Stomach (tissue), 8 donors: ENCODE measurements at regions not wholly inside any gene's neighbourhood (a gene's known extent, or its start where the extent isn't known, plus 50 kb on each side); places are given as distances from the start of the nearest gene placed in this dataset.

Experiments
- DNase-seq, 2 donors: peaks; one replicate each; pipeline versions ENCODE4 v3.0.0 to v3.0.0-alpha.2; 2013 to 2019
- H3K27ac ChIP-seq, 5 donors: fragments of 200-600 bp in 4 of 5; sonication (generic) in 4 of 5; one replicate each; pipeline ENCODE4 v1.5.1; 2013 to 2019; ENCODE audit warnings: mild to moderate bottlenecking in 1 of 5, moderate library complexity in 1 of 5
- H3K27me3 ChIP-seq, 3 donors: fragments of 200-600 bp; sonication (generic); one replicate each; pipeline ENCODE4 v1.5.1; 2017 to 2019; ENCODE audit warnings: mixed run types in 1 of 3
- H3K36me3 ChIP-seq, 4 donors: fragments of 200-600 bp; sonication (generic); 1 replicate in 3 of 4; 2 replicates in 1 of 4; pipeline ENCODE4 v1.5.1; 2016 to 2019
- H3K4me1 ChIP-seq, 4 donors: fragments of 200-600 bp; sonication (generic); one replicate each; pipeline ENCODE4 v1.5.1; 2016 to 2019
- H3K4me3 ChIP-seq, 4 donors: fragments of 200-600 bp; sonication (generic) in 3 of 4; one replicate each; pipeline ENCODE4 v1.5.1; 2016 to 2019; ENCODE audit warnings: mild to moderate bottlenecking in 1 of 4
- H3K9me3 ChIP-seq, 4 donors: fragments of 200-600 bp; sonication (generic); one replicate each; pipeline ENCODE4 v1.5.1; 2016 to 2019
- CTCF ChIP-seq, 7 experiments: fragments of 450-650 bp in 4 of 7; fragments of 200-600 bp in 3 of 7; sonication (generic) in 3 of 7; IDR thresholded peaks; one replicate each; pipeline ENCODE4 v1.5.1; 2016 to 2019; ENCODE audit warnings: antibody characterized with exemption in 7 of 7, control low read depth in 2 of 7, mild to moderate bottlenecking in 1 of 7
- EP300 ChIP-seq: sonication (generic); formaldehyde crosslinking; IDR thresholded peaks from one replicate; pipeline ENCODE4 v1.6.1; 2017; ENCODE audit warnings: antibody characterized with exemption
- POLR2A ChIP-seq, 4 donors: fragments of 450-650 bp; IDR thresholded peaks; one replicate each; pipeline ENCODE4 v1.6.1; 2016; ENCODE audit warnings: antibody characterized with exemption in 4 of 4, control low read depth in 2 of 4, mild to moderate bottlenecking in 1 of 4, moderate library complexity in 1 of 4
- POLR2AphosphoS5 ChIP-seq, 3 donors: sonication (generic); formaldehyde crosslinking; IDR thresholded peaks; one replicate each; pipeline ENCODE4 v1.6.1; 2016; ENCODE audit warnings: antibody characterized with exemption in 3 of 3
- WGBS, 5 donors: extraction: QIAGEN DNeasy Blood & Tissue Kit in 3 of 5; methylation state at CpG; one replicate each; pipeline versions ENCODE4 v1.1.5 to v1.1.7; 2013 to 2018; 5-methylcytosine and 5-hydroxymethylcytosine counted together
- intact Hi-C: fragments of 100-400 bp; cut with DNase I; formaldehyde crosslinking; loops from one replicate; pipeline ENCODE4 v1.15.1; 2023; ENCODE audit warnings: low total_unique reads
- donor health status: healthy with polysubstance abuse.
- donor health status: Bipolar disorder and iron deficiency.
- donor health status: healthy.

DNA sequence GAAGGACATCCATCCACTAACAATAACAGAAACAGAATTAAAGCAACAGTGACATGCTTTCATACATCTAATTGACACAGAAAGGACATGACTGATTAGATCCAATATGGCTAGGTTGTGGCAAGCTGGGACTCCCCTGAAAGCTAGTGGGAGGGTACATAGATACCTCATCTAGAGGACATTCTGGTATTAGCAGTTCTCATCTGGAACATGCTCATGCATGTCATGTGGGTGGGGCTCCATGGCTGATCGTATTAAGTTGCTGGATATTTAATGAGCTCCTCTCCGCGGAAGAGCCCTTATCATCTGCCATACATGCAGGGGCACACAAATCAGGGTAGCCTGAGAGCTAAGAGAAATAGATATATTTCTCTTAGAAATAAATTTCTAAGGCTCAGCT, 358.9 kb downstream of the ICE1 start:
- 88 to 91% (median 89%) methylated on average over 3 of the region's 3 CpGs for WGBS, 5 donors
- no peak overlapping the region for H3K27ac ChIP-seq
- H3K9me3 ChIP-seq, result no peaks in the 10 kb centered on the region
- intact Hi-C loops, result no loop called here
- no peak for TF ChIP-seq POLR2AphosphoS5 (IDR thresholded peaks at IDR 0.05)
- TF ChIP-seq CTCF (IDR thresholded peaks at IDR 0.05), result no peak
- no peak for TF ChIP-seq EP300
- TF ChIP-seq POLR2A (IDR thresholded peaks at IDR 0.05), result no peak
- H3K36me3 ChIP-seq, result no peaks in the 10 kb centered on the region
- H3K4me1 ChIP-seq, result peaks cover 0 to 8% (median 0%) of the 10 kb centered on the region in 4 donors
- H3K4me3 ChIP-seq, result no peak overlapping the region
- DNase-seq, result no peak
- H3K27me3 ChIP-seq, result no peaks in the 10 kb centered on the region

DNA sequence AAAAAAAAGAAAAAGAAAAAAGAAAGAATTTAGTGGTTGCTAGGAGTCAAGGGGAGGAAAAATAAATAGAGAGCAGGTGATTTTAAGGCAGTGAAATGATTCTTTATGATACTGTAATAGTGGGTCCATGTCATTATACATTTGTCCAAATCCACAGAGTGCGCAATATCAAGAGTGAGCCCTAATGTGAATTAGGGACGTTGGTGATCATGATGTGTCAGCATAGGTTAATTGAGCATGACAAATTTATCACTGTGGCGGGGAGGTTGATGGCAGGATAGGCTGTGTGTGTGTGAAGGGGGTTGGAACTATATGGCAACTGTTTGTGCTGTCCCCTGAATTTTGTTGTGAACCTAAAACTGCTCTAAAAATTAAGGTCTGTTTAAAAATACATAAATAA, 357.8 kb downstream of the ICE1 start:
- H3K27me3 ChIP-seq, result no peaks in the 10 kb centered on the region
- no peaks in the 10 kb centered on the region for H3K9me3 ChIP-seq
- H3K4me1 ChIP-seq, result peaks cover 0 to 8% (median 0%) of the 10 kb centered on the region in 4 donors
- DNase-seq, result peak in 1 of 2 donors; percentile 29
- intact Hi-C loops, result no loop called here
- 75 to 84% (median 77%) methylated on average over 3 of the region's 3 CpGs for WGBS, 5 donors
- no peak overlapping the region for H3K4me3 ChIP-seq
- H3K27ac ChIP-seq, result no peak overlapping the region
- no peaks in the 10 kb centered on the region for H3K36me3 ChIP-seq
- TF ChIP-seq EP300, result no peak

- Histone ChIP-seq H3K36me3 (no peaks in the 10 kb centered on the region), H3K4me1 (no peaks in the 10 kb centered on the region), H3K27me3 (no peaks in the 10 kb centered on the region), H3K4me3 (no peak overlapping the region), H3K9me3 (no peaks in the 10 kb centered on the region), H3K27ac (no peak overlapping the region)
- WGBS, 5 donors, result 69 to 90% (median 81%) methylated on average over 2 of the region's 2 CpGs
- intact Hi-C loops, result no loop called here
- TF ChIP-seq POLR2A (IDR thresholded peaks at IDR 0.05) (no peak), CTCF (IDR thresholded peaks at IDR 0.05) (no peak), POLR2AphosphoS5 (IDR thresholded peaks at IDR 0.05) (no peak), EP300 (no peak)
- DNase-seq, result no peak
These were observed 354.5 kb downstream of the ICE1 start for GRCh38 chr5:5777013-5777412.

DNA sequence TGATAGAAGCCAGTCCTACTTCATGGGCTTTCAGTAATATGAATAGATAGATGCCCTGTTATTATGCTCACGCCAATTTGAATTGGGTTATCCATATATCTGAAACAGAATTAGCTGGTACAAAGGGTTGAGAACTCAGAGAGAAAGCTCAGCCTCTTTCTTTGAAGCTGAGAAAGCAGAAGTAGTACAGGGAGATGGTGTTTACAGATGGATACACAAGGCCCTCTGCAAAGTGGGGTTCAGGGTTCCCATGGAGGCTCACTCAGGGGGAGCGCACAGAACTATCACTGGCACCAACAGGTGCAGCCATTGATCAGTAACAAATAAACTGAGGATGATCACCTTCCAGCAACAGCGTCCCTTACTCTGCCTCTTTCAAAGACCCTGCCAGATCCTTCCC, 349.7 kb downstream of the ICE1 start:
- WGBS, 5 donors, result 80 to 93% (median 84%) methylated on average over 3 of the region's 3 CpGs
- DNase-seq, result no peak
- Histone ChIP-seq H3K4me3 (no peak overlapping the region), H3K27me3 (no peaks in the 10 kb centered on the region), H3K9me3 (no peaks in the 10 kb centered on the region), H3K36me3 (no peaks in the 10 kb centered on the region), H3K27ac (no peak overlapping the region), H3K4me1 (no peaks in the 10 kb centered on the region)
- intact Hi-C loops, result no loop called here
- TF ChIP-seq CTCF (IDR thresholded peaks at IDR 0.05) (no peak), POLR2AphosphoS5 (IDR thresholded peaks at IDR 0.05) (no peak), EP300 (no peak), POLR2A (IDR thresholded peaks at IDR 0.05) (no peak)

GRCh38 chr5:5770825-5771224, 348.3 kb downstream of the ICE1 start:
- 53 to 69% (median 60%) methylated on average over 2 of the region's 2 CpGs for WGBS, 5 donors
- Histone ChIP-seq H3K27me3 (no peaks in the 10 kb centered on the region), H3K9me3 (no peaks in the 10 kb centered on the region), H3K4me1 (no peaks in the 10 kb centered on the region), H3K36me3 (no peaks in the 10 kb centered on the region), H3K4me3 (no peak overlapping the region), H3K27ac (no peak overlapping the region)
- no peak for DNase-seq
- intact Hi-C loops, result no loop called here
- TF ChIP-seq EP300, result no peak
- TF ChIP-seq CTCF (IDR thresholded peaks at IDR 0.05), result no peak
- TF ChIP-seq POLR2AphosphoS5 (IDR thresholded peaks at IDR 0.05), result no peak
- no peak for TF ChIP-seq POLR2A (IDR thresholded peaks at IDR 0.05)
